PC-3 (cell line): ENCODE measurements at regions not wholly inside any gene's neighbourhood (a gene's known extent, or its start where the extent isn't known, plus 50 kb on each side); places are given as distances from the start of the nearest gene placed in this dataset.
"Not testable (repeated sequence)": the region's sequence is repeated elsewhere in the genome, so short reads cannot be mapped to it uniquely, and the experiment has no call there.

Source experiments
- EZH2 ChIP-seq: fragments of 300-600 bp; sonication (generic); IDR thresholded peaks from one replicate; pipeline ENCODE4 v1.6.1; 2017; ENCODE audit warnings: antibody characterized with exemption, mild to moderate bottlenecking, low read length; ENCODE audit not compliant: unreplicated experiment
- EZH2phosphoT487 ChIP-seq: fragments of 300-600 bp; sonication (generic); IDR thresholded peaks from 2 replicates; pipeline ENCODE4 v1.6.1; 2018; ENCODE audit warnings: mild to moderate bottlenecking, antibody characterized with exemption, low read length, borderline replicate concordance
- TF ChIP-seq, protein P1 (sequence below): fragments of 300-600 bp; sonication (generic); conservative IDR thresholded peaks from 2 replicates; pipeline ENCODE4 v1.5.1; 2017; ENCODE audit warnings: antibody characterized with exemption, low read depth, mild to moderate bottlenecking, low read length

DNA sequence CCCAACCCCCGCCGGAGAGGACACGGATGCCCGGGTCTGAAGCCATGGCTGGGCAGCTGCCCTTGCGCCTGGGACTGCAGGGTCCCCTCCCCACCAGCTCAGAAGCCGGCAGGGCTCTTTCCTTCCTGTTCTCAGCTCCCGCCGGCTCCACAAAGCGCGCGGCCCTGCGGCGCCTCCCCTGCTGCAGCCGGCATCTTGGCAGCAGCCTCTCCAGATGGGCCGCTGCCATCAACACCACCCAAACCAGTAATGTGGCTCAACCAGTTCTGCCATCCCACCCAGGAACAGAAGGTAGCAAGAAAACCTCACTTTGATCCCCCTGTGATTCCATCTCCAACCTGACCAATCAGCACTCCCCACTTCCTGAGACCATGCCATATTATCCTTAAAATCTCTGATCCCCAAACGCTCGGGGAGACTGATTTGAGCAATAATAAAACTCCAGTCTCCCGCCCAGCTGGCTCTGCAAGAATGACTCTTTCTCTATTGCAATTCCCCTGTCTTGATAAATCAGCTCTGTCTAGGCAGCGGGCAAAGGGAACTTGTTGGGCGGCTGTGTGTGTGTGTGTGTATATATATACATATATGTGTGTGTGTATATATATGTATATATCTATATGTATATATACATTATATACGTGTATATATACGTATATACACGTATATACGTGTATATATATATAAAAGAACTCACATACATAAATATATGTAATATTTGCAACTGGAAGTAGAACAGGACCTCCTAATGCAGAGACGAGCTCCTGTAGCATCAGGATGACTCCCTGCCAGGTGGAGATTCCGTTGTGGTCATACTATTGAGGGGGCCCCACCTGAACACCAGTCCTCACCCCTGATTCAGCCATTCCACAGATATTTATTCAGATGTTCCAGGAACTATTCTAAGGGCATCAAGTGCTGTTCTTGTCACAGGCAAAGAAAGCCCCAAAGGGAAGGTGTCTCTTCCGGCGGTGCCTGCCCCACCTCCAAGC is 1674.9 kb downstream of the SPATA31A7 start:
- TF ChIP-seq, protein P1, sequence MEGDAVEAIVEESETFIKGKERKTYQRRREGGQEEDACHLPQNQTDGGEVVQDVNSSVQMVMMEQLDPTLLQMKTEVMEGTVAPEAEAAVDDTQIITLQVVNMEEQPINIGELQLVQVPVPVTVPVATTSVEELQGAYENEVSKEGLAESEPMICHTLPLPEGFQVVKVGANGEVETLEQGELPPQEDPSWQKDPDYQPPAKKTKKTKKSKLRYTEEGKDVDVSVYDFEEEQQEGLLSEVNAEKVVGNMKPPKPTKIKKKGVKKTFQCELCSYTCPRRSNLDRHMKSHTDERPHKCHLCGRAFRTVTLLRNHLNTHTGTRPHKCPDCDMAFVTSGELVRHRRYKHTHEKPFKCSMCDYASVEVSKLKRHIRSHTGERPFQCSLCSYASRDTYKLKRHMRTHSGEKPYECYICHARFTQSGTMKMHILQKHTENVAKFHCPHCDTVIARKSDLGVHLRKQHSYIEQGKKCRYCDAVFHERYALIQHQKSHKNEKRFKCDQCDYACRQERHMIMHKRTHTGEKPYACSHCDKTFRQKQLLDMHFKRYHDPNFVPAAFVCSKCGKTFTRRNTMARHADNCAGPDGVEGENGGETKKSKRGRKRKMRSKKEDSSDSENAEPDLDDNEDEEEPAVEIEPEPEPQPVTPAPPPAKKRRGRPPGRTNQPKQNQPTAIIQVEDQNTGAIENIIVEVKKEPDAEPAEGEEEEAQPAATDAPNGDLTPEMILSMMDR = not testable (repeated sequence)
- not testable (repeated sequence) for TF ChIP-seq EZH2, EZH2phosphoT487
